ENCODE measurements at regions not wholly inside any gene's neighbourhood (a gene's known extent, or its start where the extent isn't known, plus 50 kb on each side); places are given as distances from the start of the nearest gene placed in this dataset.

DNA sequence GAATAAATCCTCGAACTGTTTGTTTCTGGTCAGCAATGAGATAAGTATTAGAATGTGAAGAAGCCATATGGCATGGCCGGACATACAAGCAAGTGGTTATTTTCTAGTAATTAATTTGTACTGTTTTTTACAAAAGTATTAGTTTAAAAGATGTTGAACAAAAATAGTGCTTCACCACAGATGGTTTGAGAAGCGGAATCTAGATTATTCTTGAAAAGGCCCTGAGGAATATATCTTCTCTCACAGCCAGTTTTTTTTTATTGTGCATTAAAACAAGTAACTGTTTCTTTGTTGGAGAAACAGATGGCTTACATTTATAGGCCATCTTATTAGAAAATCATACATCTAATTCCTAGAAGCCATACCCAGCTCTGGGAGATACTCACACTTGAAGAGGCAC lies 153.3 kb downstream of the TMEM26 start:
- TF ChIP-seq CTCF (IDR thresholded peaks at IDR 0.05) (no peak), POLR2A (IDR thresholded peaks at IDR 0.05) (no peak)
- 78 to 83% methylated on average over 3 of the region's 3 CpGs for WGBS, 2 donors
- H3K4me1 ChIP-seq: no peaks in the 10 kb centered on the region
- intact Hi-C loops (cut with DNase I; ENCODE audit: low total_unique reads): no loop called here
- DNase-seq: no peak
- no peaks in the 10 kb centered on the region for H3K36me3 ChIP-seq (ENCODE audit: low read depth, missing control alignments)
- H3K4me3 ChIP-seq: no peak overlapping the region
- no peaks in the 10 kb centered on the region for H3K9me3 ChIP-seq
- H3K27me3 ChIP-seq: no peaks in the 10 kb centered on the region
- H3K27ac ChIP-seq: no peak overlapping the region

GRCh38 chr10:61299156-61299555 lies 154.0 kb downstream of the TMEM26 start:
- intact Hi-C loops (cut with DNase I; ENCODE audit: low total_unique reads): no loop called here
- no peak for DNase-seq
- Histone ChIP-seq H3K4me3 (no peak overlapping the region), H3K4me1 (no peaks in the 10 kb centered on the region), H3K36me3 (ENCODE audit: low read depth, missing control alignments) (no peaks in the 10 kb centered on the region), H3K9me3 (no peaks in the 10 kb centered on the region), H3K27ac (no peak overlapping the region), H3K27me3 (no peaks in the 10 kb centered on the region)
- TF ChIP-seq CTCF (IDR thresholded peaks at IDR 0.05): no peak
- TF ChIP-seq POLR2A (IDR thresholded peaks at IDR 0.05): no peak
- WGBS, 2 donors: 97 to 98% methylated on average over 2 of the region's 2 CpGs

- no peak for DNase-seq
- H3K4me3 ChIP-seq: no peak overlapping the region
- TF ChIP-seq CTCF (IDR thresholded peaks at IDR 0.05): no peak
- TF ChIP-seq POLR2A (IDR thresholded peaks at IDR 0.05): no peak
- no peaks in the 10 kb centered on the region for H3K36me3 ChIP-seq (ENCODE audit: low read depth, missing control alignments)
- H3K4me1 ChIP-seq: no peaks in the 10 kb centered on the region
- no peaks in the 10 kb centered on the region for H3K27me3 ChIP-seq
- intact Hi-C loops (cut with DNase I; ENCODE audit: low total_unique reads): no loop called here
- WGBS, 2 donors: 82 to 95% methylated on average over 3 of the region's 3 CpGs
- H3K27ac ChIP-seq: no peak overlapping the region
- no peaks in the 10 kb centered on the region for H3K9me3 ChIP-seq
Measured at GRCh38 chr10:61298194-61298593, 155.0 kb downstream of the TMEM26 start.

- H3K4me1 ChIP-seq: no peaks in the 10 kb centered on the region
- H3K4me3 ChIP-seq: no peak overlapping the region
- no peaks in the 10 kb centered on the region for H3K27me3 ChIP-seq
- intact Hi-C loops (cut with DNase I; ENCODE audit: low total_unique reads): no loop called here
- H3K27ac ChIP-seq: no peak overlapping the region
- no peak for DNase-seq
- no peaks in the 10 kb centered on the region for H3K9me3 ChIP-seq
- TF ChIP-seq CTCF (IDR thresholded peaks at IDR 0.05) (no peak), POLR2A (IDR thresholded peaks at IDR 0.05) (no peak)
- no peaks in the 10 kb centered on the region for H3K36me3 ChIP-seq (ENCODE audit: low read depth, missing control alignments)
Measured at GRCh38 chr10:61296161-61296560, 157.0 kb downstream of the TMEM26 start.

GRCh38 chr10:61294131-61294530 lies 159.1 kb downstream of the TMEM26 start:
- WGBS, 2 donors: 56 to 60% methylated on average over 6 of the region's 6 CpGs
- no peaks in the 10 kb centered on the region for H3K27me3 ChIP-seq
- no peak overlapping the region for H3K4me3 ChIP-seq
- intact Hi-C loops (cut with DNase I; ENCODE audit: low total_unique reads): no loop called here
- H3K36me3 ChIP-seq (ENCODE audit: low read depth, missing control alignments): no peaks in the 10 kb centered on the region
- TF ChIP-seq POLR2A (IDR thresholded peaks at IDR 0.05) (no peak), CTCF (IDR thresholded peaks at IDR 0.05) (no peak)
- H3K27ac ChIP-seq: no peak overlapping the region
- no peak for DNase-seq
- no peaks in the 10 kb centered on the region for H3K9me3 ChIP-seq
- no peaks in the 10 kb centered on the region for H3K4me1 ChIP-seq

Data from testis (tissue), 2 donors.